Stimulated activated naive CD8-positive, alpha-beta T cell treated with anti-CD3 and anti-CD28 coated beads, Interleukin-15, amount 100 ng/mL, for 72 hours (primary cell): ENCODE measurements at regions not wholly inside any gene's neighbourhood (a gene's known extent, or its start where the extent isn't known, plus 50 kb on each side); places are given as distances from the start of the nearest gene placed in this dataset.

ENCODE experiments used
- ATAC-seq: fragments of 150-1000 bp; cut with Tn5 transposase; 2 replicates; pipeline ENCODE4 v1.10.0; 2021; ENCODE audit warnings: mild to moderate bottlenecking, moderate library complexity
- DNase-seq, 2 donors: peaks; one replicate each; pipeline ENCODE4 v3.0.0; 2021 to 2022
- H3K27ac Mint-ChIP-seq, 2 donors: one replicate each; pipeline ENCODE4 v1.8.0; 2022; ENCODE audit warnings: mild to moderate bottlenecking in 2 of 2, mixed read lengths in 2 of 2, moderate library complexity in 2 of 2
- H3K27me3 Mint-ChIP-seq: one replicate; pipeline ENCODE4 v1.8.0; 2022; ENCODE audit warnings: mixed read lengths
- H3K4me1 Mint-ChIP-seq: one replicate; pipeline ENCODE4 v1.8.0; 2022; ENCODE audit warnings: mild to moderate bottlenecking, mixed read lengths
- H3K4me3 Mint-ChIP-seq, 2 donors: one replicate each; pipeline ENCODE4 v1.8.0; 2022; ENCODE audit warnings: mild to moderate bottlenecking in 2 of 2, mixed read lengths in 2 of 2, moderate library complexity in 1 of 2
- H3K9me3 Mint-ChIP-seq, 2 donors: one replicate each; pipeline ENCODE4 v1.8.0; 2022; ENCODE audit warnings: mixed read lengths in 2 of 2

GRCh38 chr13:111920306-111920931 lies 146.5 kb upstream of the SOX1 start:
- Mint-ChIP-seq H3K27ac (no peak overlapping the region), H3K4me1 (no peaks in the 10 kb centered on the region), H3K27me3 (peaks cover 25% of the 10 kb centered on the region), H3K4me3 (no peak overlapping the region), H3K9me3 (no peaks in the 10 kb centered on the region)
- no peak for ATAC-seq
- DNase-seq, result no peak

- no peaks in the 10 kb centered on the region for H3K9me3 Mint-ChIP-seq
- no peak overlapping the region for H3K4me3 Mint-ChIP-seq
- peaks cover 25% of the 10 kb centered on the region for H3K27me3 Mint-ChIP-seq
- DNase-seq (no peak), ATAC-seq (no peak)
- no peaks in the 10 kb centered on the region for H3K4me1 Mint-ChIP-seq
- no peak overlapping the region for H3K27ac Mint-ChIP-seq
These were observed 145.8 kb upstream of the SOX1 start for GRCh38 chr13:111920932-111921705.

GRCh38 chr13:111922086-111922485 lies 144.9 kb upstream of the SOX1 start:
- DNase-seq, result no peak
- Mint-ChIP-seq H3K27me3 (peaks cover 25% of the 10 kb centered on the region), H3K9me3 (no peaks in the 10 kb centered on the region), H3K4me3 (no peak overlapping the region), H3K4me1 (no peaks in the 10 kb centered on the region), H3K27ac (no peak overlapping the region)
- ATAC-seq, result no peak

- no peaks in the 10 kb centered on the region for H3K4me1 Mint-ChIP-seq
- DNase-seq, result no peak
These were observed 143.5 kb upstream of the SOX1 start for GRCh38 chr13:111923439-111923838.

GRCh38 chr13:111923991-111924677 lies 142.8 kb upstream of the SOX1 start:
- Mint-ChIP-seq H3K9me3 (no peaks in the 10 kb centered on the region), H3K27ac (no peak overlapping the region), H3K4me3 (no peak overlapping the region), H3K4me1 (no peaks in the 10 kb centered on the region), H3K27me3 (peaks cover 25% of the 10 kb centered on the region)
- ATAC-seq, result no peak
- no peak for DNase-seq

More at GRCh38 chr13:111923439-111923838, 143.5 kb upstream of the SOX1 start:
- Mint-ChIP-seq H3K9me3 (no peaks in the 10 kb centered on the region), H3K27ac (no peak overlapping the region), H3K4me3 (no peak overlapping the region), H3K27me3 (peaks cover 25% of the 10 kb centered on the region)
- ATAC-seq, result no peak

- no peak for ATAC-seq
- Mint-ChIP-seq H3K4me3 (no peak overlapping the region), H3K4me1 (no peaks in the 10 kb centered on the region), H3K27me3 (peaks cover 23% of the 10 kb centered on the region), H3K9me3 (no peaks in the 10 kb centered on the region), H3K27ac (no peak overlapping the region)
- DNase-seq, result no peak
These were observed 142.3 kb upstream of the SOX1 start for GRCh38 chr13:111924678-111925075.

GRCh38 chr13:111925146-111925875 lies 141.6 kb upstream of the SOX1 start:
- Mint-ChIP-seq H3K4me1 (no peaks in the 10 kb centered on the region), H3K4me3 (no peak overlapping the region), H3K9me3 (no peaks in the 10 kb centered on the region), H3K27me3 (peaks cover 19% of the 10 kb centered on the region), H3K27ac (no peak overlapping the region)
- DNase-seq, result no peak
- no peak for ATAC-seq

GRCh38 chr13:111926501-111927180 lies 140.3 kb upstream of the SOX1 start:
- H3K9me3 Mint-ChIP-seq, result peaks cover under 1 to 8% of the 10 kb centered on the region in 2 donors
- DNase-seq, result no peak
- no peaks in the 10 kb centered on the region for H3K4me1 Mint-ChIP-seq
- H3K27ac Mint-ChIP-seq, result no peak overlapping the region
- peaks cover 10% of the 10 kb centered on the region for H3K27me3 Mint-ChIP-seq
- no peak overlapping the region for H3K4me3 Mint-ChIP-seq
- no peak for ATAC-seq

- no peak overlapping the region for H3K27ac Mint-ChIP-seq
- no peak for ATAC-seq
- peaks cover 6 to 14% of the 10 kb centered on the region in 2 donors for H3K9me3 Mint-ChIP-seq
- no peak for DNase-seq
- H3K27me3 Mint-ChIP-seq, result peaks cover 8% of the 10 kb centered on the region
- H3K4me3 Mint-ChIP-seq, result no peak overlapping the region
- H3K4me1 Mint-ChIP-seq, result no peaks in the 10 kb centered on the region
These were observed 139.8 kb upstream of the SOX1 start for GRCh38 chr13:111927181-111927540.

- DNase-seq (no peak), ATAC-seq (no peak)
- no peaks in the 10 kb centered on the region for H3K4me1 Mint-ChIP-seq
- H3K4me3 Mint-ChIP-seq, result no peak overlapping the region
- peaks cover 17 to 28% of the 10 kb centered on the region in 2 donors for H3K9me3 Mint-ChIP-seq
- H3K27me3 Mint-ChIP-seq, result no peaks in the 10 kb centered on the region
- no peak overlapping the region for H3K27ac Mint-ChIP-seq
These were observed 137.8 kb upstream of the SOX1 start for GRCh38 chr13:111929036-111929616.

- DNase-seq (no peak), ATAC-seq (no peak)
- Mint-ChIP-seq H3K27ac (no peak overlapping the region), H3K4me1 (no peaks in the 10 kb centered on the region), H3K27me3 (peaks cover 20% of the 10 kb centered on the region), H3K9me3 (peaks cover 17 to 19% of the 10 kb centered on the region in 2 donors), H3K4me3 (no peak overlapping the region)
These were observed 130.6 kb upstream of the SOX1 start for GRCh38 chr13:111936267-111936925.

GRCh38 chr13:111937777-111938311 lies 129.1 kb upstream of the SOX1 start:
- H3K4me3 Mint-ChIP-seq, result no peak overlapping the region
- no peak for DNase-seq
- peak overlapping the region in 1 of 2 donors; percentile 6 for H3K27ac Mint-ChIP-seq
- H3K4me1 Mint-ChIP-seq, result no peaks in the 10 kb centered on the region
- ATAC-seq, result no peak
- H3K9me3 Mint-ChIP-seq, result peaks cover 9 to 10% of the 10 kb centered on the region in 2 donors
- peaks cover 28% of the 10 kb centered on the region for H3K27me3 Mint-ChIP-seq

GRCh38 chr13:111938741-111939665 lies 127.9 kb upstream of the SOX1 start:
- ATAC-seq (no peak), DNase-seq (no peak)
- Mint-ChIP-seq H3K4me1 (no peaks in the 10 kb centered on the region), H3K27me3 (peaks cover 28% of the 10 kb centered on the region), H3K27ac (no peak overlapping the region), H3K4me3 (no peak overlapping the region), H3K9me3 (peaks cover 0 to under 1% of the 10 kb centered on the region in 2 donors)
